DMS153 treated with DMSO at 0.1 percent for 48 hours (cell line): ENCODE measurements at regions not wholly inside any gene's neighbourhood (a gene's known extent, or its start where the extent isn't known, plus 50 kb on each side); places are given as distances from the start of the nearest gene placed in this dataset.

ENCODE experiments used
- DNase-seq: peaks from one replicate; lab custom pipeline; 2025; ENCODE audit not compliant: unreplicated experiment; lab: John Stamatoyannopoulos, UW

GRCh38 chr10:104574838-104575237 is 66.3 kb upstream of the SORCS3 start:
- DNase-seq, result no peak

DNA sequence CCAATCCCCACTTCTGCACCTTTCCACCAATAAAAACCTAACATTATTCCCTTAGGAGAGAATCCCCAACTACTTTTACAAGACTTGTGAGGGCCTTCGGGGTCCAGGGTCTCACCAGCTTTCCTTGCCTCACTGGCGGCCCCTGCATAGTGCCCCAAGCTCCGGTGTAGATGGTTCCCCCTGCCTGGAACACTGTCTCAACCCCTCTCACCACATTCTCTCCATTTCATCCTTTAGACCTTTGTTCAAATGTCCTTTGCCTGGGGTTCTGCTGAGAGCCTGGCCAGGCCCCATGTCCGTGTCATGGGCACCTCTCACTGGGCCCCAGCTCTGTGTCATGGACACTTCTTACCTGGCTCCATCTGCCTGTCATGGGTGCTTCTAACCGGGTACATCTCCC is 64.5 kb upstream of the SORCS3 start:
- no peak for DNase-seq

DNA sequence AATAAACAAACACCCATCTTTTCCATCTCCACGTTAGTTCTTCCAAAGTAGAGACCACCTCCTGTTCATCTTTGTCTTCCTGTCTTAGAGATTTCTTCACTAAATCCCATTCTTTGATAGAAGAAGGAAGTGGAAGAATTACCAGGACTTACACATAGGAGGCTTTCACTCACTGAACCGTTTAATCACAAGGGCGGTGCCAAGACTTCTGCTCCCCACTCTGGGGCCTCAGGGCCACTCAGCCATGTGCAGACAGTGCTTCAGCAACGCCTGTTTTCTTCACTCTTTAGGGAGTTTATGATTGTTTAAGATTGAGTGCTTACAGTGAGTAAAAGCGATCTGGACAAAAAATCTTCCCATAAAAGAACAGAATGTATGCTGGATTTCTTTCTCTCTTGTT is 63.9 kb upstream of the SORCS3 start:
- no peak for DNase-seq

DNA sequence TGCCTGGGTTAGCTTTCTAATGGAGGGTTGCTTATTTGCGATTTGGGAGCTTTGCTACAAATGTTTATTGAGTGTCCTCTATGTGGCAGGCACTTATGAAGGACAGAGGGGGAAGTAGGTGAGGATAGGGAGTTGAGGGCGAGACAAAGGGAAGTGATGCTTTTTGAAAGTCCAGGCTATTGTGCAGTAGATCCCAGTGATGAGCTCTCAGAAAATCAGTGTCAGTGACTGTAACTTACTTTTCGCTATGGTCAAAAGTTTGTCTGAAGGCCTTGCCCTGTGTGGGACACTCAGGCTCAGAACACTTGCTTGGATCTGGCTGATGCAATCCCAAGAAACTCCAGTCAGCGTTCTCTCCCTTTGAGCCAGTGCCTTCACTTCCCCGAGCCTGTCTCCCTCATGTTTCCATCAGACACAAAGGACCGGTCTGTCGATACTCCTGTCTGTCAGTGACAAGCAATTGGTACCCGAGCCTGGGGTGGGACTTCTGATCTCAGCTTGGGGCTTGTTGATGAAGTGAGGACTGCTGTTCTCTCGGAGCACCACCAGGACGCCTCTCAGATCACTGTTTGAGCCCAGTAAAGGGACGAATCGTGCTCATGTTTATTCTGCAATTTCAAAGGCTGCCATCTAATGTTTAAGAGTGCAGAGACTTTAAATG is 63.1 kb upstream of the SORCS3 start:
- no peak for DNase-seq

GRCh38 chr10:104578671-104579070 is 62.4 kb upstream of the SORCS3 start:
- no peak for DNase-seq

DNA sequence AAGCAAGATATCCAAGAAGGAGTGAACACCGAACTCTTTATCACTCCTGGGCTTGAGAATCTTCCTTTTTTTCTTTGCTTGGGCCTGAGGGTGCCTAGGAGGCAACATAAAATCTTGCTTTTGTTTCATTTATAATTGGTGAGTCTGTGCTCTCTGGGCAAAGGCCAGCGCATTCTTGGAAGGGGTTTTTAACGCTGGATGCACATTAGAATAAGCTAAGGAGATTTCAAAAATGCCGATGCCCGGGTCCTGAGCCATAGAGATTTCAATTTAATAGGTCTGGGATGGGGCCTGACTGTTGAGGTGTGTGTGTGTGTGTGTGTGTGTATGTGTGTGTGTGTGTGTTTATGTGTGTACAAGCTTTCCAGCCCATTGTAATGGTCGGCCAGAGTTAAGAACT is 62.0 kb upstream of the SORCS3 start:
- DNase-seq, result no peak

GRCh38 chr10:104580321-104580720 is 60.8 kb upstream of the SORCS3 start:
- DNase-seq, result no peak

- DNase-seq, result peak; percentile 17
These were observed 60.1 kb upstream of the SORCS3 start for GRCh38 chr10:104580774-104581675.

GRCh38 chr10:104581884-104582601 is 59.0 kb upstream of the SORCS3 start:
- no peak for DNase-seq

GRCh38 chr10:104582602-104582951 is 58.5 kb upstream of the SORCS3 start:
- no peak for DNase-seq

DNA sequence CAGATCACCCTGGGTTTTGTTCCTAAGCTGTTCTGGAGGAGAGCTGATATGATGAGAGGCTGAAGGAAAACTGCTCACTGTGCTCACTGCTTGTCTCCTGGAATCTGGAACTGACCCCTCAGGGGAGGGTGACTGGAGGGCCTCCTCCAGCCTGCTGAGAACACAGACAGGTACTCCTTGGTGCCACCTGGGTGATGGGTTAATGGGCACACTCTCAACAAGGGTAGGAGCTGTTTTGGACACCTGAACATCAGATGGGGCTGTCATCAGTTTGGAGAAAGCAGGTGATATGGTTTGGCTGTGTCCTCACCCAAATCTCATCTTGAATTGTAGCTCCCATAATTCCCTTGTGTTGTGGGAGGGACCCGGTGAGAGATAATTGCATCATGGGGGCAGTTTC is 58.1 kb upstream of the SORCS3 start:
- DNase-seq, result no peak

DNA sequence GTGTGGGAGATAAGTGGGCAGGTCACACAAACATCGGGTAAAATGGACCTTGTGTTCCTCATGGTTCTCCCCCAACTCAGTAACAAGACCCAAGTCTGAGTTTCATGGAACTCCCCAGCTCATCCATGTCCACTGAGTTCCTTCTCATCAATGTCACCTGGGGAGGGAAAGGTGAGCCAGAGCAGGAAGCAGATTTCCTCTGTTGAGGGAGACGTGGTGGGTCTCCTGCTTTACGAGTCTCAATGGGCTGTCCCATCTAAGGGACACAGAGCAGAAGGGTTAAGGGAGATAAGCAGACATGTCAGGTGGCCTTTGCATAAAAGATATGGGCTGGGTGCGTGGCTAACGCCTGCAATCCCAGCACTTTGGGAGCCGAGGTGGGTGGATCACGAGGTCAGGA is 56.5 kb upstream of the SORCS3 start:
- DNase-seq, result no peak

DNA sequence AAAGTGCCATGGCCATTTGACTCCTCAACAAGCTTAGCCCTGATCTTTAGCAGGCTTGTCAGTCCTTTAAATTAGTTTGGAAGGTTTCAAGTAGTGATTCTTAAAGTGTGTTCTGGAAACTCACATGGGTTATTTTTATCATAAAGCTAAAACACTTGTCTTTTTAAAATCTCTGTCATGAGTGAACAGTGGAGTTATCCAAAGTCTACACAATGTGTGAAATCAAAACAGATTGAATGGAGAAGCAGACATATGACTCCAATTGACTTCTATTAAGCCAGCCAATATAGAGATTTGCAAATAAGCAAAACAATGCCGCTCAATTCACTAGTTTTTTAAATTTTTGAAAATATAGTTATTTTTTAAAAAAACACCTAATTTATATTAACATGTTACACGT is 53.3 kb upstream of the SORCS3 start:
- DNase-seq, result no peak

DNA sequence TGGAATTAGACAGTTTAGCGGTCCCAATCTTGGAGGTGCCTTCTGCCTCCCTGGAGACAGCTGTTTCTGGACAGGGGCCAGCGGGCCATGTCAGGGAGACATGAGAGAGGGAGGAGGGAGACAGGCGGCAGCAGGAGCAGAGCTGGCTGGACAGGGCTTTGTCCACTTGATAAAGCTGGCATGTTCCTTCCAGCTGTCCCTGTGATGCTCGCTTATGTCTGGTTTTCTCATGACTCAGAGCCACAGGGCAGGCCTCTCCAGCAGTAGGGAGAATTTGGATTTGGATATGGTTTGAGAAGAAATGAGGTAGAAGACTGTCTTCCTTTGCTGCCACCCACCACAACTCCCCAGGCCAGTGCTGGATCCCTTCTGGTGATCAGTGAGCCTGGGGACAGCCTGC is 51.7 kb upstream of the SORCS3 start:
- no peak for DNase-seq

GRCh38 chr10:104589871-104590270 is 51.2 kb upstream of the SORCS3 start:
- no peak for DNase-seq
